Ishikawa (cell line): ENCODE measurements at regions not wholly inside any gene's neighbourhood (a gene's known extent, or its start where the extent isn't known, plus 50 kb on each side); places are given as distances from the start of the nearest gene placed in this dataset.

Experiments
- CEBPB ChIP-seq: IDR thresholded peaks from 2 replicates; pipeline ENCODE4 v1.6.1; 2012
- CREB1 ChIP-seq: IDR thresholded peaks from 2 replicates; pipeline ENCODE4 v1.6.1; 2012; ENCODE audit warnings: low read depth
- EGR1 ChIP-seq: IDR thresholded peaks from 2 replicates; pipeline ENCODE4 v1.6.1; 2012
- EP300 ChIP-seq: IDR thresholded peaks from 2 replicates; pipeline ENCODE4 v1.6.1; 2012; ENCODE audit warnings: borderline replicate concordance
- FOXM1 ChIP-seq: IDR thresholded peaks from 2 replicates; pipeline ENCODE4 v1.6.1; 2012; ENCODE audit warnings: low read depth, borderline replicate concordance
- MAX ChIP-seq: IDR thresholded peaks from 2 replicates; pipeline ENCODE4 v1.6.1; 2012
- NFIC ChIP-seq: IDR thresholded peaks from 2 replicates; pipeline ENCODE4 v1.6.1; 2012
- RAD21 ChIP-seq: IDR thresholded peaks from 2 replicates; pipeline ENCODE4 v1.6.1; 2012; ENCODE audit warnings: low read depth
- REST ChIP-seq: IDR thresholded peaks from 2 replicates; pipeline ENCODE4 v1.6.1; 2012; ENCODE audit warnings: low read depth, mild to moderate bottlenecking
- TAF1 ChIP-seq: IDR thresholded peaks from 2 replicates; pipeline ENCODE4 v1.6.1; 2012; ENCODE audit warnings: low read depth, mild to moderate bottlenecking
- TCF12 ChIP-seq: IDR thresholded peaks from 2 replicates; pipeline ENCODE4 v1.6.1; 2012; ENCODE audit warnings: low read depth
- TEAD4 ChIP-seq: IDR thresholded peaks from 2 replicates; pipeline ENCODE4 v1.6.1; 2012
- USF1 ChIP-seq: IDR thresholded peaks from 2 replicates; pipeline ENCODE4 v1.6.1; 2012
- YY1 ChIP-seq: IDR thresholded peaks from 2 replicates; pipeline ENCODE4 v1.6.1; 2012; ENCODE audit warnings: low read depth

GRCh38 chr13:78993792-78994191 is 334.8 kb upstream of the OBI1 start:
- no peak for TF ChIP-seq USF1
- TF ChIP-seq EP300 = no peak
- TF ChIP-seq CEBPB = no peak
- TF ChIP-seq NFIC = no peak
- TF ChIP-seq FOXM1 = no peak
- no peak for TF ChIP-seq CREB1
- TF ChIP-seq MAX = no peak
- TF ChIP-seq YY1 = no peak
- TF ChIP-seq REST = no peak
- no peak for TF ChIP-seq RAD21
- no peak for TF ChIP-seq TEAD4
- no peak for TF ChIP-seq EGR1
- no peak for TF ChIP-seq TAF1
- TF ChIP-seq TCF12 = no peak
